ENCODE measurements at regions not wholly inside any gene's neighbourhood (a gene's known extent, or its start where the extent isn't known, plus 50 kb on each side); places are given as distances from the start of the nearest gene placed in this dataset.

DNA sequence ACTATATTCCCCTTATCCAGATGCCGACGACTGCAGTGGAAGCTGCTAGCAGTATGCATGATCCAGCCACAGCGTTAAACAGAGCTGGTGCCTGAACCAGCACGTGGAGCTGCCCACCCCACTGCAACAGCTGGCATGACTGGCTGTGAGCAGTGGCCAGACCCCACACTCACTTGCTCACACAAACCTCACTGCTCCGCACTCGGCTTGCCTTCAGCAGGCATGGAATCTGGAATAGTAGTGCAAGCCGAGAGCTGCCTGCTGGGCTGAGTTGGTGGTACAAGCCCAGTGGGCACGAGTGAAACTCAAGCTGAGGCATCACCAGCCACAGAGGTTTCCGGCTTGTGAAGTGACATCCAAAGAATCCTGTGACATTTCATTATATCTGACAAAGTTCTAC, 1197.6 kb downstream of the FAM133A start:
- Mint-ChIP-seq H3K27ac (no peak overlapping the region), H3K27me3 (ENCODE audit: low read depth) (no peaks in the 10 kb centered on the region; the same call in 1 of the 2 replicates), H3K4me1 (peaks cover 12% of the 10 kb centered on the region), H3K36me3 (peaks cover 10% of the 10 kb centered on the region), H3K4me3 (no peak overlapping the region), H3K9me3 (peaks cover 6% of the 10 kb centered on the region)
- ChIA-PET POLR2A (no interaction called here), CTCF (no interaction called here)
- ATAC-seq (no peak), DNase-seq (ENCODE audit: low spot score) (no peak)
- no peak for TF ChIP-seq ATF1 (CRISPR knock-in tag; IDR thresholded peaks at IDR 0.05)
- TF ChIP-seq AR (CRISPR knock-in tag; IDR thresholded peaks at IDR 0.05): no peak
- no peak for TF ChIP-seq ZBTB43 (CRISPR knock-in tag; IDR thresholded peaks at IDR 0.05)

DNA sequence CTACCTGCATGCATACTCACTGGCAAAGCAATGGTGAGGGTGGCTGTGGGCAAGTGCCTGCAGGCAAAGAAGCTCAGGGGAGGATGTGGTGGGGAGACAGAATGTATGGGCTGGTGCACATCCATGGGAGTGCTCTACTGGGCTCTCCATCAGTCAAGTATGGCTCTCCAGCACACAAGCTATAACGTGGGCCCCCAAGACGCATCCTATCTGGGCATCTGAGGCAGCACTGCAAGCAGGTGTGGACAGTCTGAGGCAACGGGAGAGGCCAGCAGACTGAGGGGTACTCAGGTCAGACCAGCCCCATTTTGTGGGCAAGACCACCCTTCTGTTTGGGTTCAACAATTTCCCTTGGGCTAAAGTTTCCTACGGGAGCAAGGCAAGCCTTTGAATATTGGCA, 1227.8 kb downstream of the FAM133A start:
- TF ChIP-seq ERG (CRISPR knock-in tag; IDR thresholded peaks at IDR 0.05) (no peak), JUN (CRISPR knock-in tag; IDR thresholded peaks at IDR 0.05) (no peak), TCF7 (CRISPR knock-in tag; IDR thresholded peaks at IDR 0.05; ENCODE audit: low read depth) (no peak)
- TF ChIP-seq, protein P1, sequence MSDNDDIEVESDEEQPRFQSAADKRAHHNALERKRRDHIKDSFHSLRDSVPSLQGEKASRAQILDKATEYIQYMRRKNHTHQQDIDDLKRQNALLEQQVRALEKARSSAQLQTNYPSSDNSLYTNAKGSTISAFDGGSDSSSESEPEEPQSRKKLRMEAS (CRISPR knock-in tag; IDR thresholded peaks at IDR 0.05): no peak
- ATAC-seq (no peak), DNase-seq (ENCODE audit: low spot score) (no peak)
- H3K4me3 Mint-ChIP-seq: no peak overlapping the region
- ChIA-PET POLR2A (no interaction called here), CTCF (no interaction called here)
- H3K36me3 Mint-ChIP-seq: peaks cover under 1% of the 10 kb centered on the region; the same call in 1 of the 2 replicates
- H3K27me3 Mint-ChIP-seq (ENCODE audit: low read depth): no peaks in the 10 kb centered on the region
- no peaks in the 10 kb centered on the region for H3K9me3 Mint-ChIP-seq
- H3K4me1 Mint-ChIP-seq: peaks cover 10% of the 10 kb centered on the region
- no peak overlapping the region for H3K27ac Mint-ChIP-seq

DNA sequence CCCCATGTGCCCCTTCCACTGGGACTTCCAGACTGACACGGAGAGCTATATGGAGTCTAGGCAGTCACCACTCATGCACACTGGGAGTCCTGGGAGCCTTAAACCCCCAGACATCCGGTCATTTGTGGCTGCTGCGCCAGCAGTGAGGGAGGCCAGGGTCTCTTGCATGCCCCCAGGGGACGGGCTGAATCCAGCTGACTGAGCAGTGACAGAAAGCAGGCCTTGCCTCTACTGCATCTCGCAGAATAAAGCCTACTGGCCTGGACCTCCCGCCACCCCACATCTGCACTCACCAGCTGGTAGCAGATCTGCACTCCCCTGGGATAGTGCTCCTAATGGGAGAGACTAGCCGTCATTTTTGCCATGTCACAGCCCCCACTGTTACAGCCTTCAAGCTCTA, 1234.2 kb downstream of the FAM133A start:
- peaks cover 10% of the 10 kb centered on the region for H3K4me1 Mint-ChIP-seq
- no peak overlapping the region for H3K27ac Mint-ChIP-seq
- TF ChIP-seq SMAD4 (CRISPR knock-in tag; IDR thresholded peaks at IDR 0.05) (no peak), NFE2L1 (CRISPR knock-in tag; IDR thresholded peaks at IDR 0.05) (no peak), ZMAT4 (CRISPR knock-in tag; IDR thresholded peaks at IDR 0.05) (no peak), ZNF671 (CRISPR knock-in tag; IDR thresholded peaks at IDR 0.05) (no peak)

GRCh38 chrX:94908648-94909047, 1234.6 kb downstream of the FAM133A start:
- no peaks in the 10 kb centered on the region for H3K27me3 Mint-ChIP-seq (ENCODE audit: low read depth)
- H3K9me3 Mint-ChIP-seq: no peaks in the 10 kb centered on the region
- peaks cover 10% of the 10 kb centered on the region for H3K4me1 Mint-ChIP-seq
- ATAC-seq (no peak), DNase-seq (ENCODE audit: low spot score) (no peak)
- H3K36me3 Mint-ChIP-seq: no peaks in the 10 kb centered on the region
- ChIA-PET CTCF (no interaction called here), POLR2A (no interaction called here)
- H3K4me3 Mint-ChIP-seq: no peak overlapping the region
- H3K27ac Mint-ChIP-seq: no peak overlapping the region
- TF ChIP-seq, protein P1 (CRISPR knock-in tag; IDR thresholded peaks at IDR 0.05): no peak
- TF ChIP-seq E2F5 (CRISPR knock-in tag; IDR thresholded peaks at IDR 0.05) (no peak), GABPB1 (CRISPR knock-in tag; IDR thresholded peaks at IDR 0.05) (no peak), ESRRA (CRISPR knock-in tag; IDR thresholded peaks at IDR 0.05; ENCODE audit: borderline replicate concordance) (no peak), FOXK1 (CRISPR knock-in tag; IDR thresholded peaks at IDR 0.05) (no peak), ATF6 (CRISPR knock-in tag; IDR thresholded peaks at IDR 0.05) (no peak), NFYB (CRISPR knock-in tag; conservative IDR thresholded peaks at IDR 0.05; ENCODE audit: low read depth) (no peak), MXD4 (CRISPR knock-in tag; IDR thresholded peaks at IDR 0.05; ENCODE audit: borderline replicate concordance) (no peak), TEAD1 (CRISPR knock-in tag; IDR thresholded peaks at IDR 0.05) (no peak), USF1 (CRISPR knock-in tag; IDR thresholded peaks at IDR 0.05) (no peak)

More for the DNA sequence above, 1234.2 kb downstream of the FAM133A start:
- CTCF ChIA-PET: no interaction called here
- no peak overlapping the region for H3K4me3 Mint-ChIP-seq
- ATAC-seq: no peak; the same call in 1 of the 2 replicates
- H3K36me3 Mint-ChIP-seq: no peaks in the 10 kb centered on the region
- H3K27me3 Mint-ChIP-seq (ENCODE audit: low read depth): no peaks in the 10 kb centered on the region
- POLR2A ChIA-PET: no interaction called here
- H3K9me3 Mint-ChIP-seq: no peaks in the 10 kb centered on the region
- no peak for DNase-seq (ENCODE audit: low spot score)

All from WTC11 (cell line).